ENCODE measurements at regions not wholly inside any gene's neighbourhood (a gene's known extent, or its start where the extent isn't known, plus 50 kb on each side); places are given as distances from the start of the nearest gene placed in this dataset.
"Not testable (repeated sequence)": the region's sequence is repeated elsewhere in the genome, so short reads cannot be mapped to it uniquely, and the experiment has no call there.

GRCh38 chr18:51257150-51257549, 59.7 kb upstream of the MEX3C start:
- no peaks in the 10 kb centered on the region for H3K9me3 ChIP-seq (ENCODE audit: low read depth, low read length, poor library complexity, severe bottlenecking)
- ChIA-PET POLR2A (ENCODE audit: low non-redundant PET) (no interaction called here), CTCF (no interaction called here)
- no peak overlapping the region for H3K4me3 ChIP-seq (ENCODE audit: low read depth, low read length, poor library complexity, severe bottlenecking)
- no peaks in the 10 kb centered on the region for H3K36me3 ChIP-seq (ENCODE audit: insufficient read depth, low read length, poor library complexity, severe bottlenecking)
- H3K27ac ChIP-seq (ENCODE audit: low read depth, low read length, poor library complexity, severe bottlenecking), result no peak overlapping the region
- intact Hi-C loops (cut with micrococcal nuclease; ENCODE audit: unreplicated experiment), result no loop called here
- DNase-seq (ENCODE audit: low spot score), result no peak
- no TSS peak for BruUV-seq (replicated peaks)
- no peaks in the 10 kb centered on the region for H3K4me1 ChIP-seq (ENCODE audit: insufficient read depth, low read length, poor library complexity, severe bottlenecking)
- no peak for TF ChIP-seq CTCF (conservative IDR thresholded peaks at IDR 0.05; ENCODE audit: low read depth, low read length)
- no peak for TF ChIP-seq EZH2 (IDR thresholded peaks at IDR 0.05; ENCODE audit: borderline replicate concordance, low read depth, low read length, poor library complexity, severe bottlenecking)
- no peaks in the 10 kb centered on the region for H3K27me3 ChIP-seq (replicated peaks; ENCODE audit: insufficient read depth, low read depth, low read length, poor library complexity)

- Histone ChIP-seq H3K4me1 (ENCODE audit: insufficient read depth, low read length, poor library complexity, severe bottlenecking) (no peaks in the 10 kb centered on the region), H3K4me3 (ENCODE audit: low read depth, low read length, poor library complexity, severe bottlenecking) (no peak overlapping the region), H3K36me3 (ENCODE audit: insufficient read depth, low read length, poor library complexity, severe bottlenecking) (no peaks in the 10 kb centered on the region), H3K27ac (ENCODE audit: low read depth, low read length, poor library complexity, severe bottlenecking) (no peak overlapping the region), H3K27me3 (replicated peaks; ENCODE audit: insufficient read depth, low read depth, low read length, poor library complexity) (no peaks in the 10 kb centered on the region), H3K9me3 (ENCODE audit: low read depth, low read length, poor library complexity, severe bottlenecking) (no peaks in the 10 kb centered on the region)
- BruUV-seq (replicated peaks), result no TSS peak
- no peak for DNase-seq (ENCODE audit: low spot score)
- TF ChIP-seq EZH2 (IDR thresholded peaks at IDR 0.05; ENCODE audit: borderline replicate concordance, low read depth, low read length, poor library complexity, severe bottlenecking), result no peak
- TF ChIP-seq CTCF (conservative IDR thresholded peaks at IDR 0.05; ENCODE audit: low read depth, low read length), result no peak
- ChIA-PET CTCF (no interaction called here), POLR2A (ENCODE audit: low non-redundant PET) (no interaction called here)
- intact Hi-C loops (cut with micrococcal nuclease; ENCODE audit: unreplicated experiment), result no loop called here
Observed at GRCh38 chr18:51260118-51260517, 62.6 kb upstream of the MEX3C start.

- H3K9me3 ChIP-seq (ENCODE audit: low read depth, low read length, poor library complexity, severe bottlenecking); H3K4me1 ChIP-seq (ENCODE audit: insufficient read depth, low read length, poor library complexity, severe bottlenecking); H3K27ac ChIP-seq (ENCODE audit: low read depth, low read length, poor library complexity, severe bottlenecking); POLR2A ChIA-PET (ENCODE audit: low non-redundant PET); BruUV-seq (replicated peaks); DNase-seq (ENCODE audit: low spot score); H3K4me3 ChIP-seq (ENCODE audit: low read depth, low read length, poor library complexity, severe bottlenecking); H3K27me3 ChIP-seq (replicated peaks; ENCODE audit: insufficient read depth, low read depth, low read length, poor library complexity); H3K36me3 ChIP-seq (ENCODE audit: insufficient read depth, low read length, poor library complexity, severe bottlenecking); intact Hi-C loops (cut with micrococcal nuclease; ENCODE audit: unreplicated experiment): not testable (repeated sequence)
- CTCF ChIA-PET, result interaction anchor here (0.7 kb wide), 1 partner anchor 142 kb away, joined by 5 read pairs; no protein-coding TSS in a partner anchor
Observed at GRCh38 chr18:51266077-51266476, 68.6 kb upstream of the MEX3C start.

GRCh38 chr18:51266773-51267172, 69.3 kb upstream of the MEX3C start:
- Histone ChIP-seq H3K9me3 (ENCODE audit: low read depth, low read length, poor library complexity, severe bottlenecking) (no peaks in the 10 kb centered on the region), H3K36me3 (ENCODE audit: insufficient read depth, low read length, poor library complexity, severe bottlenecking) (no peaks in the 10 kb centered on the region), H3K4me1 (ENCODE audit: insufficient read depth, low read length, poor library complexity, severe bottlenecking) (no peaks in the 10 kb centered on the region), H3K27me3 (replicated peaks; ENCODE audit: insufficient read depth, low read depth, low read length, poor library complexity) (no peaks in the 10 kb centered on the region), H3K4me3 (ENCODE audit: low read depth, low read length, poor library complexity, severe bottlenecking) (no peak overlapping the region), H3K27ac (ENCODE audit: low read depth, low read length, poor library complexity, severe bottlenecking) (no peak overlapping the region)
- POLR2A ChIA-PET (ENCODE audit: low non-redundant PET), result interaction anchor here (0.7 kb wide), 1 partner anchor 69 kb away, joined by 10 read pairs; the partner anchor contains the start of gene MEX3C
- intact Hi-C loops (cut with micrococcal nuclease; ENCODE audit: unreplicated experiment), result no loop called here
- TF ChIP-seq EZH2 (IDR thresholded peaks at IDR 0.05; ENCODE audit: borderline replicate concordance, low read depth, low read length, poor library complexity, severe bottlenecking) (no peak), CTCF (conservative IDR thresholded peaks at IDR 0.05; ENCODE audit: low read depth, low read length) (no peak)
- no TSS peak for BruUV-seq (replicated peaks)
- CTCF ChIA-PET, result interaction anchor here (0.7 kb wide), 1 partner anchor 143 kb away, joined by 5 read pairs; no protein-coding TSS in a partner anchor
- DNase-seq (ENCODE audit: low spot score), result no peak

Data from A673 (cell line).